GM19463 (cell line): ENCODE measurements at regions not wholly inside any gene's neighbourhood (a gene's known extent, or its start where the extent isn't known, plus 50 kb on each side); places are given as distances from the start of the nearest gene placed in this dataset.

Experiments used
- ATAC-seq: cut with Tn5 transposase; IDR thresholded peaks from one replicate; pipeline ENCODE4 v1.9.1; 2021; ENCODE audit warnings: mild to moderate bottlenecking, moderate library complexity; ENCODE audit not compliant: unreplicated experiment

- no peak for ATAC-seq
These were observed 108.4 kb upstream of the COPS8 start for GRCh38 chr2:236977063-236977851.

- ATAC-seq: no peak
These were observed 107.8 kb upstream of the COPS8 start for GRCh38 chr2:236977852-236978398.

- ATAC-seq: no peak
These were observed 106.0 kb upstream of the COPS8 start for GRCh38 chr2:236979664-236980063.

GRCh38 chr2:236980961-236981360 lies 104.7 kb upstream of the COPS8 start:
- ATAC-seq: no peak

- no peak for ATAC-seq
These were observed 103.8 kb upstream of the COPS8 start for GRCh38 chr2:236981701-236982485.

GRCh38 chr2:236982693-236983455 lies 102.8 kb upstream of the COPS8 start:
- ATAC-seq: no peak

GRCh38 chr2:236984046-236984445 lies 101.6 kb upstream of the COPS8 start:
- ATAC-seq: no peak

GRCh38 chr2:236985761-236986339 lies 99.8 kb upstream of the COPS8 start:
- ATAC-seq: no peak

GRCh38 chr2:236986524-236987330 lies 99.0 kb upstream of the COPS8 start:
- no peak for ATAC-seq

- no peak for ATAC-seq
These were observed 97.5 kb upstream of the COPS8 start for GRCh38 chr2:236988216-236988615.

GRCh38 chr2:236988690-236989624 lies 96.7 kb upstream of the COPS8 start:
- no peak for ATAC-seq

GRCh38 chr2:236990552-236990951 lies 95.1 kb upstream of the COPS8 start:
- ATAC-seq: no peak

GRCh38 chr2:236991874-236992273 lies 93.8 kb upstream of the COPS8 start:
- ATAC-seq: no peak

- no peak for ATAC-seq
These were observed 92.4 kb upstream of the COPS8 start for GRCh38 chr2:236993286-236993685.

GRCh38 chr2:236994361-236994760 lies 91.3 kb upstream of the COPS8 start:
- no peak for ATAC-seq

GRCh38 chr2:236997069-236997715 lies 88.5 kb upstream of the COPS8 start:
- no peak for ATAC-seq

- ATAC-seq: no peak
These were observed 87.5 kb upstream of the COPS8 start for GRCh38 chr2:236998236-236998635.

- no peak for ATAC-seq
These were observed 86.9 kb upstream of the COPS8 start for GRCh38 chr2:236998758-236999157.
